HG02642 (cell line): ENCODE measurements at regions not wholly inside any gene's neighbourhood (a gene's known extent, or its start where the extent isn't known, plus 50 kb on each side); places are given as distances from the start of the nearest gene placed in this dataset.
A peak's percentile ranks its signal among the peaks of the same experiment; 100 is the strongest.

Experiments used
- ATAC-seq: cut with Tn5 transposase; IDR thresholded peaks from one replicate; pipeline ENCODE4 v1.9.1; 2021; ENCODE audit warnings: mild to moderate bottlenecking; ENCODE audit not compliant: unreplicated experiment, poor library complexity

DNA sequence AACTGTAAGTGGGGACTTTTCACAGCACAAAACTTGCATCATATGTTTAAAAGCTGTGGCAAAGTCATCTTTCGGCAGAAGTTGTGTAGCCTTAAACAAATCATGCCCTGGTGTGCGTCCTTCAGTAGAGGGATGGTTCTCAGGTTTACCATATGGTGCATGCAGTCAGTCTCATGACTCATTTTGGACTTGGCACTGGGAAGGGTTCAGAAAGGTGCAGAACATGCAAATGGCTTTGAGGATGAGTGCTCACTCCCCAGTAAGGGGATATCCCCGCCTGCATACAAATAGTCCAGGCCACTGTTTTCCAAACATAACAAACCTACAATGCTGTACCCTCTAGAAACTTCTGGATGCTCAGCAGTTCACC lies 260.3 kb downstream of the NDUFS4 start:
- ATAC-seq, result peak; percentile 96

DNA sequence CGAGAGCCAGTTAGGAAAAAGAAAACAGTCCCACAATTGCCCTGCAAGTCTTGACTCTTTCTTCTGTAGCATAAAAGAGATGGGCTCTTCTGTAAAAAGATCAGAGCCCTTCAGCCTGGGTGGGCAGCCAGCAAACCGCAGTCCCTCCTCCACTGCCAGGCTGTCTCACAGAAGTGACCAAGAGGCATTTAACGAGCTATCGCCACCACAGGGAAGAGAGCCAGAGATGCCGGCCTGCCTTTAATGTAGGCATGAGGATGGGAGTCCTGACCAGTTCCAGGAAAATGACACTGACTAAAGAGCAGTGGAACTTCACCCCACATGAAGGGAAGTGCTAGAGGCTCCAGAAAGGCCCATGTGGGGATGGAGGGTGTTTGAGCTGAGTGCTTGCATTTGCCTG lies 264.6 kb downstream of the NDUFS4 start:
- ATAC-seq, result no peak

- ATAC-seq, result no peak
Measured at GRCh38 chr5:53825926-53826325, 265.5 kb downstream of the NDUFS4 start.

GRCh38 chr5:53826504-53826903 lies 266.1 kb downstream of the NDUFS4 start:
- ATAC-seq, result no peak

- no peak for ATAC-seq
Measured at GRCh38 chr5:53827211-53827651, 266.8 kb downstream of the NDUFS4 start.

DNA sequence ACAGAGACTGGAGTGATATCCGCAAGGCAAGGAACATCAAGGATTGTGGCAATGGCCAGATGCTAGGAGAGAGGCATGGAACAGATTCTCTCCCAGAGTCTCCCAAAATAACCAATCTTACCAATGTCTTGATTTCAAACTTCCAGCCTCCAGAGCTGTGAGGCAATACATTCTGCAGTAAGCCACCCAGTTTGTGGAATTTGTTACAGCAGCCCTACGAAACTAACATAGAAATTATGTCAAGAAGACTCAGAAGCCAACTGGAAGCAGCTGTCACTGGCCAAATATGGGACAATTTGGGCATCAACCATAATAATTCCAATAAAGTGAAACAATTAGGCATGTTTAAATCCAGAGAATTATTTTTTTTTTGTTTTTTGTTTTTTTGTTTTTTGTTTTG lies 271.1 kb downstream of the NDUFS4 start:
- no peak for ATAC-seq
